ENCODE measurements at regions not wholly inside any gene's neighbourhood (a gene's known extent, or its start where the extent isn't known, plus 50 kb on each side); places are given as distances from the start of the nearest gene placed in this dataset.

DNA sequence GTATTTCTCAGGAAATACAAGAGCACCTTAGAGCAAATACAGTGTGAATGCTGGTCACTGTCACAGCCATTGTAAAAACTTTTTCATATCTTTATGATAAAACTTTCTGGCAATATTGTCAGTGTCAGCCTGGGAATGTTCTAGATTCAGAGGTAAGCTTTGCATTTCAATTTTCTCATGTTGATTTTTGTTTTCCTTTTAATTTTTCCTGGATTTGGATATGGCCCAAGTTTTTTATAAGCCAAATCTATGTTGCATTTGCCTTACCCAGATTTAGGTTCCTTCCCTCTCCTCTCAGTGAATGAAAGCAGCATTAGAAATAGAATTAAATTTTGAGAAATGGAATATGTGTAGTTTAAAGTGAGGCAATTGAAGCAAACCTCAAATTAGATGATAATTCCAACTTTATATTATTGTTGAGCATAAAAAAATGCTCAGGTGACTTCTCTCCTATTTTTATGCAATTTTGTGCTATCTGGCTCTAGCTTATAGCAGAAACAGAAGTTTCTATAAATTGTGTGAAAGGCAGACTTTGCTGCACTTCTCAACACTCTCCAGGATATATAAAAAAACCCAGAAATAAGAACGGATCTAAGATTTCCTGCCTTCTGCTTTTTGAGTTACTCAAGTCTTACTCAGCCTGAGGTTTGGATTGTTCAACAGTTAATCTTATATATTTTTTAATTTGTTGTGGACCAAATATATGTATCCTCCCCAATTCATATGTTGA, 368.2 kb upstream of the PRICKLE1 start:
- no peak for DNase-seq

GRCh38 chr12:42957136-42957535, 367.6 kb upstream of the PRICKLE1 start:
- no peak for DNase-seq

DNA sequence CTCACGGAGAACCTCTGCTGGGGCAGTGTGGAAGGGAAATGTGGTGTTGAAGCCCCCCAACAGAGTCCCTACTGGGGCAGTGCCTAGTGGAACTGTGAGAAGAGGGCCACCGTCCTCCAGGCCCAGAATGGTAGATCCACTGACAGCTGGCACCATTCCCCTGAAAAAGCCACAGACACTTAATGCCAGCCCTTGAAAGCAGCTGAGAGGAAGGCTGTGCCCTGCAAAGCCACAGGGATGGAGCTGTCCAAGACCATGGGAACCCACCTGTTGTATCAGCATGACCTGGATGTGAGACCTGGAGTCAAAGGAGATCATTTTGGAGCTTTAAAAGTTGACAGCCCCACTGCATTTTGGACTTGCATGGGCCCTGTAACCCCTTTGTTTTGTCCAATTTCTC, 363.5 kb upstream of the PRICKLE1 start:
- DNase-seq, result no peak

- DNase-seq, result peak; percentile 57
These were observed 357.4 kb upstream of the PRICKLE1 start for GRCh38 chr12:42946871-42947381.

- DNase-seq, result no peak
These were observed 356.4 kb upstream of the PRICKLE1 start for GRCh38 chr12:42945927-42946326.

- DNase-seq, result no peak
These were observed 355.0 kb upstream of the PRICKLE1 start for GRCh38 chr12:42944516-42944915.

GRCh38 chr12:42936991-42937390, 347.4 kb upstream of the PRICKLE1 start:
- no peak for DNase-seq

GRCh38 chr12:42936260-42936659, 346.7 kb upstream of the PRICKLE1 start:
- no peak for DNase-seq

GRCh38 chr12:42935756-42936155, 346.2 kb upstream of the PRICKLE1 start:
- DNase-seq, result no peak

DNA sequence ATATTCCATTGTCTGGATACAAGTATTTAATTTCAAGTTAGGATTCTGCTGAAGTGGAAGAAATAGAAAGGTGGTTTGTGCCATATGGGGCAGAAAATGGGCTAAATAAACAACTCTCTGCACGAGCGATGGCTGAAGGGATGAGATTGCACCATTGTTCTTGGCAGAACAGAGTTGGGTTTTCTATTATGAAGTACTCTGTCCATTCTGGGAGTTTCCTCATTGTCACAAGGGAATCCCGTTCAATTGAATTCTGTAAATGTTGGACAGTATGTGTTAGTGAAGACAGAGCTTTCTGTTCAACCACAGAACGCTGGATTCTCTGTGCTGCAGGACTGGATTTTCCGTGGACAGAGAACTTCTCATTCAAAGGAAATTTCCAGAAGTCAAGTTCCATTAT, 345.5 kb upstream of the PRICKLE1 start:
- DNase-seq, result no peak

DNA sequence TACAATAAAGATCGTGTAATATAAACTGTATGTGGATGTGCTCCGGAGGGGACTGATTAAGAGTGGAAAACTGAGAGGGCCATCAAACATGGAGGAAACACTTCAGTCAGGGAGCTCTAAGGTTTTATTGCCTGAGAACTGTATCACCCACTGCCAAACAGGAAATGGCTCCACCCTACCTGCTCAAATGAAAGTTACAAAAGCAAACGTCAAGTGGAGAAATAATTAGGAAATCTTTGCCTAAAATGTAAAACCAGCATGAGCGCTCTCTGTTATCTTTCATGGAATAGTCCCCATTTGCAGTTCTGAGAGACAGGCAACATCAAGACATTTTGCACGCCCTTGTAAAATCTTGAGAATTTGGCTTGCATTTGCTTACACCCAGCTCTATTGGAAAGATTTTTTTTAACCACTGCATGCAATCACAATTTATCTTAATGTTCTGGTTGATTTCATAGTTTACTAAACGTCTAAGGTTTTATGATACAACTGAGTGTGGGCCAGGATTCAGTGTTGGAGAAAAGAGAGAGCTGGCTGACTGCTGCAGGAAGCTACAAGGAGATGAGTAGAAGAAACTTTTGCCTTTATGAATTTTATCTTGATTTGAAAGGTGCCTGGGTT, 344.0 kb upstream of the PRICKLE1 start:
- DNase-seq, result no peak

GRCh38 chr12:42932936-42933335, 343.4 kb upstream of the PRICKLE1 start:
- no peak for DNase-seq

DNA sequence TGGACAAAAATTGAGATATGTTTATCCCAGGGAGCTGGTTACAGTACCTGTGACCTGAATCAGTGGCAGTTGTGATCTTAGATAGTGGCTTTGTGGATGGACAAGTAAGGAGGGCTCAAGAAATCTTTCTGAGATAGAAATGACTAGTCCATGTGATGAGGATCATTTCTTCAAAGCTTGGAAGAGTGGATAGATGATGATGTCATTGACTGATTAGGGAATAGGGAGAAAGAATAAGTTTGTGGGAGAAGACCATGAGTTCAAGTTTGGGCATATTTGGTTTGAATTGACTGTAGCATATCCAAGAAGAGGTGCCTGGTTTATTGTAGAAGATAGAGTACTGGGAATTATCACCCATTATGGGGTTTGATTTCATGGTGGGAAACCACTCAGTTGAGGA, 336.7 kb upstream of the PRICKLE1 start:
- DNase-seq, result no peak

- DNase-seq, result no peak
These were observed 334.9 kb upstream of the PRICKLE1 start for GRCh38 chr12:42924482-42924881.

DNA sequence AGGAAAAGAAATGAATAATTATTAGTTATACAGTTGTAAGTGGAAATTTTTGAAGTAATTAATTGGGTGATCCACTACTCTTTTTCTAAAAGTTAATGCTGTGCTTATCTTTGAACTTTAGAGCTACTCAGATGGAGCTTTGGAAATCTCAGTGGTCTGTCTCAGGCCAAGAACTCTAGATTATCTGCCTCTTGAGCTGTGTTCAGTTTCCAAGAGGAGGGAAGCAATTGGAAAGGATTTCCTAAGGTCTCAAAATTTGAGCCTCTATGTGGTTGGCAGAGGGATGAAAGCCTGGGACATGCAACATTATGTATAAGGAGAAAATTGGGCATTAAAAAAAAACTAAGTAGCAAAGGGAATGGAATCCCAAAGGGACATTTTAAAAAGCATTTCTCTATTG, 334.0 kb upstream of the PRICKLE1 start:
- DNase-seq, result no peak

GRCh38 chr12:42923156-42923555, 333.6 kb upstream of the PRICKLE1 start:
- DNase-seq, result no peak

GRCh38 chr12:42922505-42922850, 332.9 kb upstream of the PRICKLE1 start:
- DNase-seq, result no peak

- no peak for DNase-seq
These were observed 332.4 kb upstream of the PRICKLE1 start for GRCh38 chr12:42921741-42922504.

DNA sequence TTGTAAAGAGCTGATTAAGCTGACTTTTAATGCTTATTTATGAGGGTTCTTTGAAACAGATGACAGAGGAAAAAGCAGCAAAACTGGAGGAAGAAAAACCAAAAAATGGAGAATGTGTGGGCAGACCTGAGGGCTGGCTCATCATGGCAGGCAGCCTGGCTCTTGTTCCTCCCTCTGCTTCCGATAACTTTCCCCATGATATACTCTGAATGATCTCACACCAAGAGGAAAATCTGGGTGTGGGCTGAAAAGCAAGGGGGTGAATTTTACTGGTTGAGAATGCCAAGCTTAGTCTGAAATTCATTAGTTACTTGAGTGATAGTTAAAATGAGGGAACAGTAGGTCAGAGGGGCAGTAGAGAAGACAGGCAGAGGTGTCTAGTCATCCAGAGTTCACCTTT, 330.1 kb upstream of the PRICKLE1 start:
- DNase-seq, result no peak

- DNase-seq, result no peak
These were observed 328.9 kb upstream of the PRICKLE1 start for GRCh38 chr12:42918443-42918842.

DNA sequence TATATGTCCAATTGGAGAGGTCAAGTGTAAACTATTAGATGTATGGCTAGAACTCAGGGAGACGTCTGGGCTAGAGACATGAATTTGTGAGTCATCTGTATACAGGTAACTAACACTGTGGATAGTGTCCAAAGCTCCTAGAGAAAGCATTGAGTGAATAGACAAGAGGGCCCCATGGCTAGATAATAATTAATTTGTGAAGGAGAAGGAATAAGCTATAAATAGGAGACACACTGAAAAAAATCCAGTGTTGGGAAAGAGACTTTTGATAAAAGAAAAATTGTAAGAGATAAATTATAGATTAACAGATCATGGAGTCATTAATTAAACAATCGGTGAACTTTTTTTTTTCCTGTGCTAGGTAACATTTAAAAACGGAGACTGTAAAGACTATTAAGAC, 326.6 kb upstream of the PRICKLE1 start:
- no peak for DNase-seq

DNA sequence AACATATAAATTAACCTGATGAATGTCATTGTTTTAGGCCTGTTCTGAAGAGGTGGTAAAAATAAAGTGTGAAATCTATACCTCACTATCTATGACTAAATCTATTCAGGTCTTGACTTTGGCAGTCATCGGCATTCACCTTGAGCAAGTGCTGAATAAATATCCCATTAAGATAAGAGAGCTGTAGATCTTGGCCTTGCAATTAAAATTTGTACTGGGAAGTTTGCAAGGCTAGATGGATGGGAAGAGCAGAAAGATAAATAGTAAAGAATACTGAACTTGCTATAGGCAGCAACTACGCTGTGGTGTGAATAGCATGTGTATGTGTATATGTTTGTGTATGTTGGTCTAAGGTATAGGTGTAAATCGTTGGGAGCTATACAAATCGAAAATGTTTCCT, 325.9 kb upstream of the PRICKLE1 start:
- DNase-seq, result no peak

- DNase-seq, result no peak
These were observed 322.8 kb upstream of the PRICKLE1 start for GRCh38 chr12:42912367-42912766.

- no peak for DNase-seq
These were observed 321.1 kb upstream of the PRICKLE1 start for GRCh38 chr12:42910656-42911055.

All from NCI-H2081 treated with DMSO at 0.1 percent for 48 hours (cell line).